ENCODE measurements at regions not wholly inside any gene's neighbourhood (a gene's known extent, or its start where the extent isn't known, plus 50 kb on each side); places are given as distances from the start of the nearest gene placed in this dataset.
A peak's percentile ranks its signal among the peaks of the same experiment; 100 is the strongest.

GRCh38 chr1:184272175-184272866 is 114.5 kb upstream of the C1orf21 start:
- Histone ChIP-seq H4K91ac (replicated peaks; ENCODE audit: insufficient read length, low read length) (no peak overlapping the region), H3K9me3 (ENCODE audit: insufficient read depth in 2 of 2, low read depth in 1 of 2, low read length in 1 of 2) (no peaks in the 10 kb centered on the region), H3K18ac (ENCODE audit: extremely low read depth, low read length) (no peak overlapping the region), H2BK12ac (ENCODE audit: low read depth, low read length) (no peak overlapping the region), H2AK5ac (ENCODE audit: low read depth, low read length) (no peak overlapping the region), H3K79me1 (ENCODE audit: low read depth, low read length) (no peaks in the 10 kb centered on the region), H3K4me2 (ENCODE audit: insufficient read depth in 1 of 2, low read depth in 2 of 2, low read length in 2 of 2) (no peak overlapping the region), H3K36me3 (ENCODE audit: control insufficient read depth in 2 of 4, insufficient read depth in 4 of 4, low read length in 3 of 4) (no peaks in the 10 kb centered on the region), H2BK15ac (ENCODE audit: low read length) (no peak overlapping the region), H3K4ac (replicated peaks; ENCODE audit: insufficient read length, low read depth, low read length) (no peak overlapping the region), H4K8ac (ENCODE audit: extremely low read depth, insufficient read depth, low read length) (no peak overlapping the region), H3K27me3 (replicated peaks in 1 of 4; ENCODE audit: control insufficient read depth in 3 of 4, extremely low read depth in 1 of 4, insufficient read depth in 3 of 4, low read length in 3 of 4) (no peaks in the 10 kb centered on the region), H3K27ac (ENCODE audit: low read depth, low read length) (no peak overlapping the region), H3K4me3 (ENCODE audit: extremely low read depth in 1 of 4, insufficient read depth in 2 of 4, low read depth in 3 of 4, low read length in 4 of 4) (no peak overlapping the region), H4K20me1 (replicated peaks in 1 of 2; ENCODE audit: control insufficient read depth in 1 of 2, insufficient read depth in 2 of 2, low read length in 2 of 2) (no peaks in the 10 kb centered on the region), H2AFZ (ENCODE audit: low read length) (no peak overlapping the region), H3K23ac (ENCODE audit: insufficient read length) (no peak overlapping the region), H3K14ac (ENCODE audit: insufficient read length) (no peak overlapping the region), H3K23me2 (ENCODE audit: low read depth, low read length) (no peaks in the 10 kb centered on the region), H3K79me2 (ENCODE audit: control insufficient read depth in 1 of 2, insufficient read depth in 2 of 2, low read length in 2 of 2) (no peaks in the 10 kb centered on the region), H2BK5ac (ENCODE audit: low read depth, low read length) (no peak overlapping the region), H3K4me1 (replicated peaks in 1 of 4; ENCODE audit: control insufficient read depth in 3 of 4, insufficient read depth in 4 of 4, low read length in 3 of 4) (peaks cover 0 to 16% (median 4%) of the 10 kb centered on the region in 4 experiments; a peak in 4 of 7 replicates), H3K56ac (replicated peaks; ENCODE audit: insufficient read length, low read depth, low read length) (no peak overlapping the region), H2BK120ac (replicated peaks; ENCODE audit: low read depth, low read length) (no peak overlapping the region), H4K5ac (ENCODE audit: insufficient read length, low read depth, low read length) (no peak overlapping the region), H3K9ac (replicated peaks in 1 of 4; ENCODE audit: extremely low read depth in 1 of 4, low read depth in 3 of 4, low read length in 3 of 4) (no peak overlapping the region), H2BK20ac (ENCODE audit: low read length) (no peak overlapping the region)
- FAIRE-seq (peak; percentile 7), DNase-seq (ENCODE audit: low read depth in 1 of 2, low spot score in 2 of 2) (no peak)
- ChIA-PET CTCF (ENCODE audit: partially characterized antibody) (interaction anchor here (0.6 to 0.7 kb wide), 3 partner anchors 107 to 358 kb away, joined by 3 read pairs; no protein-coding TSS in a partner anchor), POLR2A (ENCODE audit: partially characterized antibody) (no interaction called here)
- WGBS, 2 experiments (ENCODE audit: extremely low coverage in 1 of 2, insufficient coverage in 1 of 2, insufficient read length in 1 of 2, insufficient replicate concordance in 2 of 2, low coverage in 1 of 2, low lambda C conversion rate in 2 of 2, missing lambda C conversion rate in 1 of 2) = 52% methylated on average over 5 of the region's 5 CpGs; no CpG with 5 or more reads in 1 of the 2 experiments
- no peak for TF ChIP-seq POU5F1 (IDR thresholded peaks at IDR 0.05; ENCODE audit: low read depth, low read length)
- no peak for TF ChIP-seq CTCF (IDR thresholded peaks at IDR 0.05; ENCODE audit: control extremely low read depth in 1 of 3, insufficient read depth in 1 of 3, low read depth in 1 of 3, low read length in 3 of 3)
- TF ChIP-seq HDAC6 (IDR thresholded peaks at IDR 0.05; ENCODE audit: low read depth, low read length) = no peak
- no peak for TF ChIP-seq TEAD4 (IDR thresholded peaks at IDR 0.05; ENCODE audit: low read depth, low read length)
- TF ChIP-seq PHF8 (conservative IDR thresholded peaks at IDR 0.05; ENCODE audit: low read depth, low read length) = no peak
- no peak for TF ChIP-seq SIRT6 (IDR thresholded peaks at IDR 0.05; ENCODE audit: low read length)
- no peak for TF ChIP-seq KDM1A (IDR thresholded peaks at IDR 0.05; ENCODE audit: borderline replicate concordance, low read length)
- TF ChIP-seq GABPA (IDR thresholded peaks at IDR 0.05; ENCODE audit: borderline replicate concordance, insufficient read depth, low read length) = no peak
- no peak for TF ChIP-seq EP300 (IDR thresholded peaks at IDR 0.05; ENCODE audit: borderline replicate concordance in 1 of 2, low read depth in 2 of 2, low read length in 2 of 2)
- TF ChIP-seq BCL11A (IDR thresholded peaks at IDR 0.05; ENCODE audit: low read depth in 2 of 2, low read length in 2 of 2) = no peak
- no peak for TF ChIP-seq SRF (IDR thresholded peaks at IDR 0.05; ENCODE audit: low read depth, low read length)
